HFFc6 (cell line): ENCODE measurements at regions not wholly inside any gene's neighbourhood (a gene's known extent, or its start where the extent isn't known, plus 50 kb on each side); places are given as distances from the start of the nearest gene placed in this dataset.

ENCODE experiments used
- DNase-seq: peaks from one replicate; pipeline ENCODE4 v3.0.0-alpha.2; 2018
- H3K27ac Mint-ChIP-seq: 2 replicates; pipeline ENCODE4 v1.8.0; 2020; ENCODE audit warnings: mild to moderate bottlenecking, mixed read lengths
- H3K27me3 Mint-ChIP-seq: 2 replicates; pipeline ENCODE4 v1.8.0; 2021; ENCODE audit warnings: mild to moderate bottlenecking, moderate library complexity, mixed read lengths; ENCODE audit not compliant: insufficient read depth
- H3K36me3 Mint-ChIP-seq: 2 replicates; pipeline ENCODE4 v1.8.0; 2021; ENCODE audit warnings: low read depth, mixed read lengths
- H3K4me1 Mint-ChIP-seq: 2 replicates; pipeline ENCODE4 v1.8.0; 2020; ENCODE audit warnings: low read depth, mixed read lengths
- H3K4me3 Mint-ChIP-seq: 2 replicates; pipeline ENCODE4 v1.8.0; 2020; ENCODE audit warnings: mild to moderate bottlenecking, moderate library complexity, mixed read lengths
- H3K9me3 Mint-ChIP-seq: 2 replicates; pipeline ENCODE4 v1.8.0; 2020; ENCODE audit warnings: mild to moderate bottlenecking, mixed read lengths
- CTCF ChIP-seq: fragments of 200-600 bp; sonication (generic); IDR thresholded peaks from 2 replicates; pipeline ENCODE4 v1.5.0; 2021; ENCODE audit warnings: antibody characterized with exemption, mild to moderate bottlenecking

DNA sequence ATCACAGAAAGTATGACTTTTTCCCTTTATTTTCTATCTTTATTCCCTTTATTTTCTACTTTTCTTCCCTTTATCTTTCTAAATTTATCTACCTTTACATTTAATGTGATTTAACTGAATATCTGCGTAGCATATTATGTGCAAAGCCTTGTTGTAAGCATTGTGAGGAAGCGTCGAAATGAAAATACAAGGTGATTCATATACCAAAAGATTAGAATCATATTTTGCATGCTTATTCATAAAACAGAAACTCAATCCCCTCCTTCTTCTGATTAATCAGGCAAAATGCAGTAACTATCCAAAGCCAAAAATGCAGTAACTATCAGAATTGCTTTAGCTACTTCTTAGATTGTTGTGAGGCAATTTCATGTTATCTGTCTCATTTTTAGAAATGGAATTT is 393.0 kb downstream of the CDH19 start:
- no peak overlapping the region for H3K27ac Mint-ChIP-seq
- no peak overlapping the region for H3K4me3 Mint-ChIP-seq
- no peak for DNase-seq
- H3K4me1 Mint-ChIP-seq = no peaks in the 10 kb centered on the region
- H3K9me3 Mint-ChIP-seq = peaks cover 7% of the 10 kb centered on the region
- TF ChIP-seq CTCF = no peak
- no peaks in the 10 kb centered on the region for H3K36me3 Mint-ChIP-seq
- H3K27me3 Mint-ChIP-seq = no peaks in the 10 kb centered on the region

GRCh38 chr18:66209656-66210055 is 394.2 kb downstream of the CDH19 start:
- Mint-ChIP-seq H3K27ac (no peak overlapping the region), H3K4me1 (no peaks in the 10 kb centered on the region), H3K4me3 (no peak overlapping the region), H3K27me3 (no peaks in the 10 kb centered on the region), H3K9me3 (peaks cover 3% of the 10 kb centered on the region), H3K36me3 (no peaks in the 10 kb centered on the region)
- no peak for DNase-seq
- TF ChIP-seq CTCF = no peak

GRCh38 chr18:66196805-66197204 is 407.1 kb downstream of the CDH19 start:
- no peak for DNase-seq
- no peaks in the 10 kb centered on the region for H3K4me1 Mint-ChIP-seq

DNA sequence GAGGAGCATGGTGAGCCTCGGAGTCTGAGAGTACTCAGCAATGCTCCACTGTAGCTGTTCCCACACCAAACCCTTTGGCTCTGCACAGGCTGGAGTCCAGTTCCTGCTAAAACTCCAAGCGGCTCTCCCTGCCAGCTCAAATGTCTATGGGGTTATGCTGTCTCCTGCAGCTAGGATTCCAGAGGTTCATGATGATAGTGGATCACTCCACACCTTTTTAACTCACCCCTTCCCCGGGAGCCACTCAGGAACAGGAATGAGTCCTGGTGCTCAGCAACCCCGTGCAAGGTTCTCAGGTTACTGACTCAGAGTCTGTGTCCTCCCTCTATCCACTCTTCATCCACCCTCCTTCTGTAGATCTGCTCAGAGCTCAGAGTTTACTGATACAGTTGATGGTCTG is 410.0 kb downstream of the CDH19 start:
- Mint-ChIP-seq H3K27me3 (no peaks in the 10 kb centered on the region), H3K9me3 (peaks cover 17% of the 10 kb centered on the region), H3K27ac (no peak overlapping the region), H3K36me3 (no peaks in the 10 kb centered on the region), H3K4me3 (no peak overlapping the region), H3K4me1 (no peaks in the 10 kb centered on the region)
- no peak for TF ChIP-seq CTCF
- no peak for DNase-seq

More at GRCh38 chr18:66196805-66197204, 407.1 kb downstream of the CDH19 start:
- Mint-ChIP-seq H3K4me3 (no peak overlapping the region), H3K27me3 (no peaks in the 10 kb centered on the region), H3K36me3 (no peaks in the 10 kb centered on the region), H3K9me3 (peaks cover 6% of the 10 kb centered on the region; the same call in 1 of the 2 replicates), H3K27ac (no peak overlapping the region)
- no peak for TF ChIP-seq CTCF

GRCh38 chr18:66193394-66193793 is 410.5 kb downstream of the CDH19 start:
- Mint-ChIP-seq H3K9me3 (peaks cover 22% of the 10 kb centered on the region), H3K4me1 (no peaks in the 10 kb centered on the region), H3K4me3 (no peak overlapping the region), H3K27ac (no peak overlapping the region), H3K36me3 (no peaks in the 10 kb centered on the region), H3K27me3 (no peaks in the 10 kb centered on the region)
- DNase-seq = no peak
- no peak for TF ChIP-seq CTCF

DNA sequence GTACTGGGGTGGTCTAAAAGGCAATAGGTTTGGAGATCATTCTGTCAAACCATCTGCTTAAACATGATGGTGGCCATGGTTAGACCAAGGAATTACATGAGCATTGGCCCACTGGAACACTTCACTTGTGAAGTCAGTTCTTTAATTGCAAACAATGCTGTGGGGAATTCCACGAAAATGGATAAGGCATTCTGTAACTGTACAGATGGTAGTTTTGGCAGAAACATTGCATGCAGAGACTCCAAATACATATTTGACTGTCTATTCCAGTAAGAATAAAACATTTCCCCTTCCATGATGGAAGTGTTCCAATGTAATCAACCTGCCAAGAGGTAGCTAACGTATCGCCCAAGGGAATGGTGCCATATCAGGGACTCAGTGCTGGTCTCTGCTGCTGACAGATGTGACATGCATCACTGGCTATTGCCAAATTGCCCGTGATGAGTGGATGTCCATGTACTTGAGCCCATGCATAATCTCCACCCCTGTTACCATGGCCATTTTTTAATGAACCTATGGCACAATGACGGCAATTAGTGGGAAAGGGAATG is 417.9 kb downstream of the CDH7 start:
- DNase-seq = no peak
- no peaks in the 10 kb centered on the region for H3K36me3 Mint-ChIP-seq
- no peaks in the 10 kb centered on the region for H3K27me3 Mint-ChIP-seq

More for the DNA sequence above, 417.9 kb downstream of the CDH7 start:
- no peaks in the 10 kb centered on the region for H3K4me1 Mint-ChIP-seq
- no peak overlapping the region for H3K27ac Mint-ChIP-seq
- no peak for TF ChIP-seq CTCF
- H3K4me3 Mint-ChIP-seq = no peak overlapping the region
- H3K9me3 Mint-ChIP-seq = peaks cover 47% of the 10 kb centered on the region
